Activated CD8-positive, alpha-beta memory T cell treated with anti-CD3 and anti-CD28 coated beads for 1 hour (primary cell): ENCODE measurements at regions not wholly inside any gene's neighbourhood (a gene's known extent, or its start where the extent isn't known, plus 50 kb on each side); places are given as distances from the start of the nearest gene placed in this dataset.

Experiments
- DNase-seq, 2 donors: peaks; one replicate each; pipeline ENCODE4 v3.0.0-alpha.2; 2020; ENCODE audit warnings: low read depth in 1 of 2; ENCODE audit errors: extremely low read depth in 1 of 2

- DNase-seq = no peak
Measured at GRCh38 chr5:167952278-167952995, 339.0 kb upstream of the WWC1 start.

DNA sequence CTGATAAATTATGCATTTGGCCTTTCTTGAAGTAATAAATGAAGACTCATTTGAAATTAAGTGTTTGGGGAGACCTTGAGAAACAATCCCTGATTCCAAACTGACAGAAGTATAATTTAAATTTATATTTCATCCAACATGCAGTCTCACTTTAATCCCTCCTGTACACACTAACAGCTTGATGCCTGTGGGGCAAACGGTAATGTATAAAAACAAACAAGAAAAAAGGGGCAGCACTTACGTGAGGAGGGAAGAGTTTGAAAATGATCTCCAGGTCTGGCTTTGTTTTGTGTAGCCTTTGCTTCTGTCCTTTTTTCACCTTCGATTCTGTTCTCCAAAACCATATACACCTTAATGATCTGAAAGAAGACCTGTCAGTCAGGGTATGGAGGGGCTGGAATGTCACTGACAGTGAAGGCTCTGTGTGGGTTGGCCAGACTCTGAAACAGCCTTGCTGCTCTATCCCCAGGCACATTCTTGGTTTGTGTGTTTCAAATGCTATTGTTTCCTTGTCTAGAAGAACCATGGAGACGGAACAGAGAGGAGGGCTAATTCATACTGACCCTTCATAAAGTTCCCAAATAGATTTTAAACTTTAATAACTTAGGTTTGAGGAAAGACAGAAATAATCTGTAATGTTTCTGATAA, 338.2 kb upstream of the WWC1 start:
- no peak for DNase-seq

GRCh38 chr5:167961731-167962130, 329.7 kb upstream of the WWC1 start:
- no peak for DNase-seq

GRCh38 chr5:167964529-167964928, 326.9 kb upstream of the WWC1 start:
- no peak for DNase-seq

DNA sequence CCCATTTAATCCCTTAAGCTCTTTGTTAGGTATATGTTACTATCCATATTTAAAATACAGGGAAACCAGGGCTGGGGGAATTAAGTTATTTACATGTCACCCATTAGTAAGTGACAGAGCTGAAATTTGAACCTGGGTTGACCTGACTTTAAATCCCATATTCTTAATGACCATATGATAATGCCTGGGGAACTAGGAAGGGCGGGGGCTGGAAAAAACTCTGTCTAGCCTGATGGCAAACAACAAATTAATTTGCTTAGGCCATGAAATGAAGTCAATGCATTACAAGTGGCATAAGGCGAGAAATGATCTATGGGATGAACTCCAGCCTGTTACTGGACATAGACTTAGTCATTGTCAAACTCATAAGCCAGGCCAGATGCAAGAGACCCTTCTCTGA, 325.7 kb upstream of the WWC1 start:
- DNase-seq = no peak

DNA sequence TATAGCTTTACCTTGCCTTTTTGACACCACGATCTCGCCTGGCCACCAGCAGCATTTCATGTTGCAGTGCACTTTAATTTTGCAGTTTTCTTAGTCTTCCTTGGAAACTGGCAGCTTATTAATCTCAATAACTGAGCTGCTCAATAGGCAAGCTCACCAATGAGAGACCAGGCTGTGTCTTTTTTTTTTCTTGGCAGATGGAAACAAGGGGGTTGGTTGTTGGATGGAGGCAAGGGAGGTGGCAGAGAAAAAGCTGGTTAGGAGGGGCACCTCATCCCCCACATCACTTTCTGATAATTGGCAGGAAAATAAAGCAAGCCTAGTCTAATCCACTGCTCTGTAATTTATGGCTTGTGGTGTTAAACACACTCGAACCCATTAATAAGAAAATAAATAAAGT, 324.5 kb upstream of the WWC1 start:
- no peak for DNase-seq

GRCh38 chr5:167967494-167968177, 323.8 kb upstream of the WWC1 start:
- no peak for DNase-seq

GRCh38 chr5:167968837-167969236, 322.6 kb upstream of the WWC1 start:
- DNase-seq = no peak

DNA sequence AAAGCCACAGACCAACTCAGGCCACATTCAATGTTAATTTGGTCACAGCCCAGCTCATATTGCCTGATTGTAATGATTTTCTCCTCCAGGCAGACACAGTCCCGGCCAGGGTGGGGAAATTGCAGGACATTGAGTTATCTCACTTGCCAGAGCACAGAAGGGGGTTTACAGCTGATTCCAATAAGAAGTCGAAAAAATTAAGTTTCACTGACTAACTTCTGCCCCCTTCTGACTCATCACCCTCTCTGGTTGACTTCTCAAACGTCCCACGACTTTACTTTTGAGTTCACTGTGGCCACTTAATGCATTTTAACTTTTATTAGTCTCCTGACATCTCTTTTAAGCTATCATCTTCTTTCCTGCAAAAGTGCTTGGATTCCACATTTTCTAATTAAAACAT, 321.4 kb upstream of the WWC1 start:
- no peak for DNase-seq

DNA sequence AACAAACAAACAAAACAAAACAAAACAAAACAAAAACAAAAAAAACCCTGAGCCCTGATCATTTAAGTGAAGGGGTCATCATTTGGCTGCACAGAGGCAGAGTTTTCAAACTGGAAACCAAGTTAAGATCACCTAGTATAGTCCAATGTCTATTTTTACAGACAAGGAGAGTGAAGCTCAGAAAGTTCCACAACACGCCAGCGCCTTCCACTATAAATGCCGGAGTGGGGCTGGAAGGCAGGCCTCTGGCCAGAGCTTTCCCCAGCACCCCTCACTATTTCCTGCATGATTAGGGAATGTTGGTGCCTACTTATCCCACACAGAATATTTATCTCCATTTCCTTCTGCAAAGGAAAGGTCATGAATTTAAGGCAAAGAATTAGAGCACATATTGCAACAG, 319.7 kb upstream of the WWC1 start:
- no peak for DNase-seq

- no peak for DNase-seq
Measured at GRCh38 chr5:167973126-167973525, 318.3 kb upstream of the WWC1 start.

GRCh38 chr5:167984951-167985350, 306.5 kb upstream of the WWC1 start:
- no peak for DNase-seq

DNA sequence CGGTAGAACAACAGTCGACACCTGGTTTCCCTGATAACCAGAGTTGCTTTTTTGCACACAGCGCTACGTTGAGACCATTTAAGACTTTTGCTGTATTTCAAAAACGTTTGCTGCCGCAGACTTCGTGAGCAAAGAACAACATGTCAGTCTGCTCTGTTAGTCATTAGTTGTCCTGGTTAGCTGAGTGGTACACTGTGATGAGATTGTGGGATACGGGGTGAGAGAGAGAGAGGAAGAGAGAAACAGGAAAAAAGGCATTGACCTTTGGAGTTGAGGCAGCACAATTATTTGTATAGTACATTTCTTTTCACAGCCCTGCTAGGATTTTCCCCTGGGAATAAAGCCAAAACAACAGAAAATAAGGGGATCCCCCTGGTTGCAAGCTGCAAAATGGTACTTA, 306.1 kb upstream of the WWC1 start:
- no peak for DNase-seq

GRCh38 chr5:167987490-167988280, 303.8 kb upstream of the WWC1 start:
- DNase-seq = no peak

DNA sequence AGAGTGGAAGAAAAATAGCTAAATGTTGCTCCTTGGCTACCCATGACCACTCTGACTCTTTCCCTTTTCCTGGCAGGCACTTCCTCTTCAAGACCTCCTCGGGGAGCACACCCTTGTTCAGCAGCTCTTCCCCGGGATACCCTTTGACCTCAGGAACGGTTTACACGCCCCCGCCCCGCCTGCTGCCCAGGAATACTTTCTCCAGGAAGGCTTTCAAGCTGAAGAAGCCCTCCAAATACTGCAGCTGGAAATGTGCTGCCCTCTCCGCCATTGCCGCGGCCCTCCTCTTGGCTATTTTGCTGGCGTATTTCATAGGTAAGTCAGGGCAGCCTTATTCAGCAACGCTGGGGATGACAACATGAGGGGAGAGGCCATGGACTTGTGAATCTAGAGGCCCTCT, 298.6 kb upstream of the WWC1 start:
- no peak for DNase-seq

DNA sequence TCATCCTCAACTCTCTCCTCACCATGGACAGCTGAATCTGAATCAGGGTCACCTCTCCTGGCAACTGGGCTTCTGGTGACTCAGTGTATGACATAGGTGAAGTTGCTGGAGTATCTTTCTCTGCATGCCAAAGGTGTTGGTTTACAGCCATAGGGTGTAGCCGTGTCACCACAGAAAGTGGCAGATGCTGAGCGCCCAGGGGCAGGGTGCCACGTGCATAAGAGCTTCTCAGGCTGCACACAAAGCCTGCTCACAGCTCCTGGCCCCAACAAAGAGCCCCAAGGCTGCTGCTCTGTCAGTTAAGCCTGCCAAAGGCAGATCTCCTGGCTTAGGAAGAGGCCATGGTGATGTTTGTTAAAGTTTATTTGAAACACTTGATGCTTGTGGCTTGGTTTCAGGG, 297.7 kb upstream of the WWC1 start:
- no peak for DNase-seq

GRCh38 chr5:167995844-167996425, 295.5 kb upstream of the WWC1 start:
- DNase-seq = no peak

DNA sequence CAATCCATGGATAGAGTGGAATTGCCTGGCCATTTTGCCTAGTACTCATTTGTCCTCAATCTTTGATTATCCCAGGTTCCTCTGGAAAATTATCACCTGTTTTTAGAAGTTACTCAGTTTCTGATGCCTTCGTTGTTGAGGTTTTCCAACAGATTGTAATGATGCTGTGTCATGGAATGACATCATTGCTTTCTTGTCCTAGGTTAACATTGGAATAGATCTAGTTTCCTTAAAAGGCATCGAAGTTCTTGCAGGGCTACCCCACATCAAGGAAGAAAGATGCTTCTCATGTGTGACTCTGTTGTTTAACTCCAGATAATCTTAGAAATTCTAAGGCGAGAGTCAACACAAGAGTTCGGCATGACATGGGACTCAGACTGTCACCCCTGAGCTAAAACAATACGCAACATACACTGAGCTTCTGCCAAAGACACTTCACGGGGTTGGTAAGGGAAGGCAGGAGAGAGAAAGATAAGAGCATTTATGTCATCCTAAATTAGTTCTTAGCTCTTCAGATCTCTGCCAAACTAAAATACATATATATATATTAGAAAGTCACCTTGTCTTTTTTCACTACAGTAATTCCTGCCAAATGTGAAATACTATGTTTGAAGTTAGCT, 293.2 kb upstream of the WWC1 start:
- no peak for DNase-seq

GRCh38 chr5:167999182-167999581, 292.3 kb upstream of the WWC1 start:
- no peak for DNase-seq

DNA sequence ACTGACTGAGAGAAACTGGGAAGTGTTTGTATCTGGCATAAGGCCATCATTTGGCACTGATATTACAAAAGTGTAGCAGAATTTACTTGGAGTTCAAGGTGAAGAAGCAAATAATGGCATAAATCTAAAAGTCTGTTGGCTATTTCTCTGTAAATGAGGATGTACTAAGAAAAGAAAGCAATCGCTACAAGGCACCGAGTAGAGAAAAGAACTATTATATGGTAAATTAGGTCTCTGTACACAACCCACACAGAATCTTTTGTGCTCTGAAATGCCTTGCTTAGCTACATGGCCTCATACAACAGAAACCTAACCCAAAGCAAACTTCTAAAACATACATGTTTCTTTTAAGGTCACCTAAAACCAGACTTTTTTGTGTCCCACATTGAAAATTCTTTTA, 290.1 kb upstream of the WWC1 start:
- DNase-seq = no peak

DNA sequence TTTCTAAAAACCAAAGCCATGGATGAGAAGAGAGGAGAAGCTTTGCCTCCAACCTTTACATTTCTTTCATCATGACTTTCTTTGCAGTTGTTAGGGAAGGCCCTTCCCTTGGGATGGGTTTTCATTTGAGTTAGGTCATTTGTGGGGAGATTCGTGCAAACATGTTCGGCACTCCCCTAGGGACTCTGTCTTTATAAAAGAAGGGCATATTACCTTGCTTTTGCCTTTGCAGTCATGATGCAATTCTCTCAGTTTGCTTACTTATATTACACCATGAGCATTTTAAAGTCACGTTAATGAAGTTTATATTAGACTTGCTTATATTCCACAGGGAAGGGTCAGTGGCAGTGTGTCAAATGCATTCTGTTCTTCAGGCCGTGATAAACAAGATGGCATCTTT, 289.3 kb upstream of the WWC1 start:
- no peak for DNase-seq
